HL-60 (cell line): ENCODE measurements at regions not wholly inside any gene's neighbourhood (a gene's known extent, or its start where the extent isn't known, plus 50 kb on each side); places are given as distances from the start of the nearest gene placed in this dataset.

Experiments used
- CTCF ChIP-seq: IDR thresholded peaks from one replicate; pipeline ENCODE4 v1.5.1; 2011; ENCODE audit warnings: low read length, control low read depth, inconsistent platforms; ENCODE audit not compliant: insufficient read depth
- GABPA ChIP-seq: IDR thresholded peaks from 2 replicates; pipeline ENCODE4 v1.6.1; 2012; ENCODE audit warnings: low read depth
- POLR2AphosphoS5 ChIP-seq: IDR thresholded peaks from 2 replicates; pipeline ENCODE4 v1.6.1; 2012; ENCODE audit warnings: low read depth
- REST ChIP-seq: IDR thresholded peaks from 2 replicates; pipeline ENCODE4 v1.6.1; 2012; ENCODE audit warnings: low read depth; ENCODE audit not compliant: insufficient replicate concordance
- SPI1 ChIP-seq: IDR thresholded peaks from 2 replicates; pipeline ENCODE4 v1.6.1; 2012; ENCODE audit warnings: low read depth, mild to moderate bottlenecking, borderline replicate concordance

- no peak for TF ChIP-seq CTCF
- TF ChIP-seq SPI1 = no peak
- no peak for TF ChIP-seq POLR2AphosphoS5
- no peak for TF ChIP-seq REST
- TF ChIP-seq GABPA = no peak
Observed at GRCh38 chr6:19906171-19906570, 69.0 kb downstream of the ID4 start.
